HCT116 (cell line): ENCODE measurements at regions not wholly inside any gene's neighbourhood (a gene's known extent, or its start where the extent isn't known, plus 50 kb on each side); places are given as distances from the start of the nearest gene placed in this dataset.

Experiments used
- ATAC-seq: fragments of 200-7000 bp; cut with Tn5 transposase; 2 replicates; pipeline ENCODE4 v1.9.1; 2020; ENCODE audit warnings: mild to moderate bottlenecking, moderate library complexity
- BruUV-seq: library from RNA; stranded (reverse); fragments of 400-500 nt; replicated peaks from 2 replicates; lab custom pipeline; 2021; lab: Mats Ljungman, UMichigan
- CTCF ChIA-PET: fragments of 300-600 bp; sonication (Branson Sonifier 250); formaldehyde crosslinking; loops from one replicate; lab custom pipeline; 2021; ENCODE audit warnings: antibody characterized with exemption; lab: Charles Lee
- POLR2A ChIA-PET: fragments of 300-600, 350-600 bp; sonication (Branson Sonifier 250); formaldehyde crosslinking; loops from one replicate; lab custom pipeline; 2021; ENCODE audit warnings: antibody characterized with exemption; lab: Charles Lee
- RAD21 ChIA-PET, 2 experiments: fragments of 300-600 bp; sonication (Branson Sonifier 250); formaldehyde crosslinking; loops; one replicate each; lab custom pipeline; 2023; ENCODE audit warnings: low total read pairs in 2 of 2; ENCODE audit not compliant: uncharacterized antibody in 2 of 2, unreplicated experiment in 2 of 2, low non-redundant PET in 1 of 2; lab: Charles Lee
- DNase-seq: peaks from one replicate; pipeline ENCODE4 v3.0.0-alpha.2; 2010; ENCODE audit warnings: low read depth, low spot score
- H2AFZ ChIP-seq: fragments of 200-600 bp; shearing (Covaris generic), sonication (generic); 2 replicates; pipeline ENCODE4 v1.6.1; 2017; ENCODE audit warnings: low read depth, mixed run types, mixed read lengths, antibody characterized with exemption, low read length; ENCODE audit not compliant: poor library complexity, severe bottlenecking
- H3K27ac ChIP-seq: 2 replicates; pipeline ENCODE4 v1.5.1; 2012; ENCODE audit warnings: low read depth, low read length
- H3K27me3 ChIP-seq: fragments of 200-600 bp; sonication (generic); 2 replicates; pipeline ENCODE4 v1.6.1; 2016; ENCODE audit warnings: mixed run types, low read length, mixed read lengths; ENCODE audit not compliant: insufficient read depth
- H3K36me3 ChIP-seq, 2 experiments: fragments of 200-500 bp in 1 of 2; fragments of 200-600 bp in 1 of 2; sonication (Bioruptor generic) in 1 of 2; sonication (generic) in 1 of 2; 2 replicates each; pipeline versions ENCODE4 v1.5.1 to v1.6.1; 2014 to 2016; ENCODE audit warnings: low read length in 2 of 2, inconsistent platforms in 1 of 2, mixed read lengths in 1 of 2, mixed run types in 1 of 2; ENCODE audit not compliant: insufficient read depth in 2 of 2, control insufficient read depth in 1 of 2
- H3K4me1 ChIP-seq, 2 experiments: fragments of 200-600 bp in 1 of 2; sonication (generic) in 1 of 2; 2 replicates each; pipeline versions ENCODE4 v1.5.1 to v1.6.1; 2012 to 2017; ENCODE audit warnings: low read length in 2 of 2, inconsistent platforms in 1 of 2, mild to moderate bottlenecking in 1 of 2, mixed read lengths in 1 of 2, mixed run types in 1 of 2, moderate library complexity in 1 of 2; ENCODE audit not compliant: insufficient read depth in 2 of 2, control insufficient read depth in 1 of 2
- H3K4me2 ChIP-seq: fragments of 200-600 bp; sonication (generic); 2 replicates; pipeline ENCODE4 v1.6.1; 2017; ENCODE audit warnings: mixed run types, low read length, mixed read lengths
- H3K4me3 ChIP-seq, 2 experiments: fragments of 200-600 bp in 1 of 2; sonication (generic) in 1 of 2; replicated peaks in 1 of 2; 2 replicates each; pipeline ENCODE4 v1.5.1; 2011 to 2016; ENCODE audit warnings: low read length in 2 of 2, control low read depth in 1 of 2, low read depth in 1 of 2, mild to moderate bottlenecking in 1 of 2, mixed read lengths in 1 of 2, mixed run types in 1 of 2
- H3K79me2 ChIP-seq: fragments of 200-600 bp; sonication (generic); 2 replicates; pipeline ENCODE4 v1.6.1; 2017; ENCODE audit warnings: mild to moderate bottlenecking, mixed run types, low read length, moderate library complexity, mixed read lengths; ENCODE audit not compliant: insufficient read depth
- H3K9ac ChIP-seq: fragments of 200-600 bp; sonication (generic); 2 replicates; pipeline ENCODE4 v1.6.1; 2016; ENCODE audit warnings: low read length, mixed read lengths
- H3K9me2 ChIP-seq: fragments of 200-600 bp; sonication (generic), shearing (Covaris generic); 2 replicates; pipeline ENCODE4 v1.6.1; 2017; ENCODE audit warnings: mixed run types, mild to moderate bottlenecking, moderate library complexity; ENCODE audit not compliant: insufficient read depth
- H3K9me3 ChIP-seq, 2 experiments: fragments of 200-500 bp in 1 of 2; fragments of 200-600 bp in 1 of 2; sonication (Bioruptor generic) in 1 of 2; sonication (generic) in 1 of 2; 2 replicates each; pipeline ENCODE4 v1.6.1; 2014 to 2017; ENCODE audit warnings: low read length in 2 of 2, mixed read lengths in 2 of 2, inconsistent platforms in 1 of 2, low read depth in 1 of 2, mild to moderate bottlenecking in 1 of 2, mixed run types in 1 of 2, moderate library complexity in 1 of 2; ENCODE audit not compliant: control insufficient read depth in 1 of 2, insufficient read depth in 1 of 2
- H4K20me1 ChIP-seq: fragments of 200-600 bp; sonication (generic), shearing (Covaris generic); 2 replicates; pipeline ENCODE4 v1.6.1; 2017; ENCODE audit warnings: mixed run types, mild to moderate bottlenecking, moderate library complexity; ENCODE audit not compliant: insufficient read depth
- CEBPB ChIP-seq: IDR thresholded peaks from 2 replicates; pipeline ENCODE4 v1.6.1; 2012; ENCODE audit warnings: low read depth
- CTCF ChIP-seq, 3 experiments: fragments of 200-600 bp in 1 of 3; sonication (generic) in 1 of 3; IDR thresholded peaks in 2 of 3; conservative IDR thresholded peaks in 1 of 3; 2 replicates each; pipeline ENCODE4 v1.5.1; 2012 to 2017; ENCODE audit warnings: low read depth in 2 of 3, low read length in 2 of 3, antibody characterized with exemption in 1 of 3, borderline replicate concordance in 1 of 3, control low read depth in 1 of 3, mild to moderate bottlenecking in 1 of 3, mixed read lengths in 1 of 3, mixed run types in 1 of 3, moderate library complexity in 1 of 3; ENCODE audit not compliant: insufficient read depth in 1 of 3
- ELF1 ChIP-seq: IDR thresholded peaks from 2 replicates; pipeline ENCODE4 v1.6.1; 2012; ENCODE audit warnings: low read depth, borderline replicate concordance
- EZH2phosphoT487 ChIP-seq: fragments of 200-600 bp; IDR thresholded peaks from 2 replicates; pipeline ENCODE4 v1.6.1; 2018; ENCODE audit warnings: antibody characterized with exemption, borderline replicate concordance
- JUND ChIP-seq: IDR thresholded peaks from 2 replicates; pipeline ENCODE4 v1.6.1; 2012
- RAD21 ChIP-seq: IDR thresholded peaks from 2 replicates; pipeline ENCODE4 v1.6.1; 2012; ENCODE audit warnings: low read depth, mild to moderate bottlenecking
- SIN3A ChIP-seq: IDR thresholded peaks from 2 replicates; pipeline ENCODE4 v1.6.1; 2012; ENCODE audit warnings: low read depth
- SP1 ChIP-seq: IDR thresholded peaks from 2 replicates; pipeline ENCODE4 v1.6.1; 2012; ENCODE audit warnings: low read depth
- SRF ChIP-seq: IDR thresholded peaks from 2 replicates; pipeline ENCODE4 v1.6.1; 2012; ENCODE audit warnings: low read depth
- ZBTB33 ChIP-seq: IDR thresholded peaks from 2 replicates; pipeline ENCODE4 v1.6.1; 2011; ENCODE audit warnings: mild to moderate bottlenecking, low read length, moderate library complexity; ENCODE audit not compliant: insufficient replicate concordance; ENCODE audit errors: extremely low read depth
- ZNF274 ChIP-seq: fragments of 200-500 bp; sonication (Bioruptor generic); IDR thresholded peaks from 2 replicates; pipeline ENCODE4 v1.6.1; 2014; ENCODE audit warnings: mild to moderate bottlenecking, low read depth, low read length, inconsistent platforms
- intact Hi-C: fragments of 100-400 bp; cut with micrococcal nuclease; formaldehyde crosslinking; loops from 2 replicates; pipeline ENCODE4 v1.10.0; 2022
- TF ChIP-seq, protein P1 (sequence below): IDR thresholded peaks from 2 replicates; pipeline ENCODE4 v1.6.1; 2012; ENCODE audit warnings: low read depth
- TF ChIP-seq, protein P2 (sequence below): IDR thresholded peaks from 2 replicates; pipeline ENCODE4 v1.6.1; 2012

DNA sequence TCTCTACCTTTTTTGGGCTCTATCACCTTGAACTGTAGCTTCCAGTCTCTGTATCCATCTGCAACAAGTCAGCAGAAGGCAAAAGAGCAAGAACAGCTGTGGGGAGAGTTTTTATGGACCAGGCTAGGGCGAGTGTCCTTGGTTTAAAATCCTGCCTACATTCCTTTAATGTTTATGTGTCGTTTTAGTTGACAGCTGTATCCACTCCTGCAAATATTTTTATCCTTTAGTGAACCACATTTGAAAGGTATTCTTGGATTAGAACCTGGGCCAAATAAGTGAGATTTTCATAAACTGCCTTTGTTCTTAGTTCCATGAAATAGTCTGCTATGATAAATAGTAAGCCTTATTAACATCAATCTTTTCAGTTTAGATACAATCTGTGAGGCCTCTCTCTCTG lies 712.2 kb downstream of the ETS1 start:
- POLR2A ChIA-PET, result no interaction called here
- RAD21 ChIA-PET, result no interaction called here

DNA sequence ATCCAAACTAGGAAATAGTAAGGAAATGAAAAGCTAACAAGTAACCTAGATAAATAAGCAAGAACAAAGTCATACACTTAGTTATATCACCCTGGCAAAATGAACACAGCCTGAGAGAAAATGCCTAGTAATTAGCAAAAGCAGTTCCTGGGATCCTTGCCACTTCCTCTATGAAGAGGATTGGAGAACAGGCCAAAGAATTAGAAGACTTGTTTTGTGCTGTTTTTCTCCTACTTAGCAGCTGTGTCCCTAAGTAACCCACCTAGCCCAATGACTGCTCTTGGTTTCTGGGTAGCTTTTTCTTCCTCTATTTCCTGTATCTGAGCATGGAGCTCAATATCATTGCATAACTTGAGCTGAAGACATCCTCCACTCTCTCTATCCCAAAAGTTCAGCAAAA lies 713.9 kb downstream of the ETS1 start:
- RAD21 ChIA-PET, result no interaction called here
- POLR2A ChIA-PET, result no interaction called here
- TF ChIP-seq SIN3A, result no peak
- TF ChIP-seq CEBPB, result no peak
- no peak for TF ChIP-seq ELF1
- TF ChIP-seq, protein P1, sequence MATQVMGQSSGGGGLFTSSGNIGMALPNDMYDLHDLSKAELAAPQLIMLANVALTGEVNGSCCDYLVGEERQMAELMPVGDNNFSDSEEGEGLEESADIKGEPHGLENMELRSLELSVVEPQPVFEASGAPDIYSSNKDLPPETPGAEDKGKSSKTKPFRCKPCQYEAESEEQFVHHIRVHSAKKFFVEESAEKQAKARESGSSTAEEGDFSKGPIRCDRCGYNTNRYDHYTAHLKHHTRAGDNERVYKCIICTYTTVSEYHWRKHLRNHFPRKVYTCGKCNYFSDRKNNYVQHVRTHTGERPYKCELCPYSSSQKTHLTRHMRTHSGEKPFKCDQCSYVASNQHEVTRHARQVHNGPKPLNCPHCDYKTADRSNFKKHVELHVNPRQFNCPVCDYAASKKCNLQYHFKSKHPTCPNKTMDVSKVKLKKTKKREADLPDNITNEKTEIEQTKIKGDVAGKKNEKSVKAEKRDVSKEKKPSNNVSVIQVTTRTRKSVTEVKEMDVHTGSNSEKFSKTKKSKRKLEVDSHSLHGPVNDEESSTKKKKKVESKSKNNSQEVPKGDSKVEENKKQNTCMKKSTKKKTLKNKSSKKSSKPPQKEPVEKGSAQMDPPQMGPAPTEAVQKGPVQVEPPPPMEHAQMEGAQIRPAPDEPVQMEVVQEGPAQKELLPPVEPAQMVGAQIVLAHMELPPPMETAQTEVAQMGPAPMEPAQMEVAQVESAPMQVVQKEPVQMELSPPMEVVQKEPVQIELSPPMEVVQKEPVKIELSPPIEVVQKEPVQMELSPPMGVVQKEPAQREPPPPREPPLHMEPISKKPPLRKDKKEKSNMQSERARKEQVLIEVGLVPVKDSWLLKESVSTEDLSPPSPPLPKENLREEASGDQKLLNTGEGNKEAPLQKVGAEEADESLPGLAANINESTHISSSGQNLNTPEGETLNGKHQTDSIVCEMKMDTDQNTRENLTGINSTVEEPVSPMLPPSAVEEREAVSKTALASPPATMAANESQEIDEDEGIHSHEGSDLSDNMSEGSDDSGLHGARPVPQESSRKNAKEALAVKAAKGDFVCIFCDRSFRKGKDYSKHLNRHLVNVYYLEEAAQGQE, result no peak
- no peak for TF ChIP-seq CTCF (IDR thresholded peaks at IDR 0.05 in 2 of 3, conservative IDR thresholded peaks at IDR 0.05 in 1 of 3; ENCODE audit: borderline replicate concordance in 1 of 3, insufficient read depth in 1 of 3, low read depth in 2 of 3, low read length in 2 of 3)
- no peak for TF ChIP-seq EZH2phosphoT487
- TF ChIP-seq ZNF274, result no peak
- TF ChIP-seq, protein P2, sequence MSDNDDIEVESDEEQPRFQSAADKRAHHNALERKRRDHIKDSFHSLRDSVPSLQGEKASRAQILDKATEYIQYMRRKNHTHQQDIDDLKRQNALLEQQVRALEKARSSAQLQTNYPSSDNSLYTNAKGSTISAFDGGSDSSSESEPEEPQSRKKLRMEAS, result no peak
- no peak for TF ChIP-seq ZBTB33
- TF ChIP-seq SRF, result no peak
- TF ChIP-seq JUND, result no peak
- no peak for TF ChIP-seq SP1
- no peak for TF ChIP-seq RAD21

More for the DNA sequence above, 712.2 kb downstream of the ETS1 start:
- H3K4me2 ChIP-seq, result no peak overlapping the region
- no peaks in the 10 kb centered on the region for H3K4me1 ChIP-seq
- H2AFZ ChIP-seq, result no peak overlapping the region
- no peaks in the 10 kb centered on the region for H3K36me3 ChIP-seq
- peaks cover 0 to 2% of the 10 kb centered on the region in 2 experiments; a peak in 2 of 4 replicates for H3K9me3 ChIP-seq
- no TSS peak for BruUV-seq
- H3K27ac ChIP-seq, result no peak overlapping the region
- H3K9me2 ChIP-seq, result no peaks in the 10 kb centered on the region
- no peaks in the 10 kb centered on the region for H3K79me2 ChIP-seq
- TF ChIP-seq EZH2phosphoT487, result no peak
- no peak for TF ChIP-seq ELF1
- H3K9ac ChIP-seq, result no peak overlapping the region
- intact Hi-C loops, result no loop called here
- no peak overlapping the region for H3K4me3 ChIP-seq
- ATAC-seq (no peak), DNase-seq (no peak)
- CTCF ChIA-PET, result no interaction called here
- no peaks in the 10 kb centered on the region for H4K20me1 ChIP-seq
- no peaks in the 10 kb centered on the region for H3K27me3 ChIP-seq

More for the DNA sequence above, 713.9 kb downstream of the ETS1 start:
- no peaks in the 10 kb centered on the region for H3K79me2 ChIP-seq
- no peak for DNase-seq
- H4K20me1 ChIP-seq, result no peaks in the 10 kb centered on the region
- no peak overlapping the region for H3K4me2 ChIP-seq
- no peaks in the 10 kb centered on the region for H3K4me1 ChIP-seq
- H3K4me3 ChIP-seq, result no peak overlapping the region
- BruUV-seq, result no TSS peak
- H3K9me2 ChIP-seq, result no peaks in the 10 kb centered on the region
- H3K9me3 ChIP-seq, result peaks cover 0 to 2% of the 10 kb centered on the region in 2 experiments; a peak in 2 of 4 replicates
- ATAC-seq, result no peak
- no peak overlapping the region for H2AFZ ChIP-seq
- H3K27ac ChIP-seq, result no peak overlapping the region
- CTCF ChIA-PET, result no interaction called here
- H3K36me3 ChIP-seq, result no peaks in the 10 kb centered on the region
- no peaks in the 10 kb centered on the region for H3K27me3 ChIP-seq
- intact Hi-C loops, result no loop called here
- H3K9ac ChIP-seq, result no peak overlapping the region
